ENCODE measurements at regions not wholly inside any gene's neighbourhood (a gene's known extent, or its start where the extent isn't known, plus 50 kb on each side); places are given as distances from the start of the nearest gene placed in this dataset.

GRCh38 chr2:195410074-195410671, 246.9 kb upstream of the SLC39A10 start:
- TF ChIP-seq CTCF (IDR thresholded peaks at IDR 0.05; ENCODE audit: insufficient read depth, low read length): no peak
- DNase-seq (ENCODE audit: low read depth): no peak
- H3K4me3 ChIP-seq (ENCODE audit: low read depth, low read length): no peak overlapping the region

DNA sequence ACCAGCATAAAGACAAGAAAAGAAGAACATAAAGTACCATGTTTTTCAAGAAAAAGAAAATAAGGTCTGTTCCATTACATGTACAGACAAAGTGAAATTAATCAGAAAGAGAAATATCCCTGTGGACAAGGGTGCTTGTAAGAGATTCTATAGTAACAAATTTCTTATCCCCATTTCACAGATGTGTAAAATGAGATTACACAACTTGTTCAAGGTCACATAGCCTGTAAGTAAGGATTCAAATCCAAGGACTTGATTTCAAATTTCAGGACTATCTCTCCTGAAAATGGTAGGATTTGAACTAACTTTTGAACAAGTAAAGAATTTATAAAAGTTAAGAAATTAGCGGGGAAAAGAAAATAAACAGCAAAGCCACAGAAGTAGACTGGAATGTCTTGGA, 248.2 kb upstream of the SLC39A10 start:
- TF ChIP-seq CTCF (IDR thresholded peaks at IDR 0.05; ENCODE audit: insufficient read depth, low read length): no peak
- DNase-seq (ENCODE audit: low read depth): no peak
- H3K4me3 ChIP-seq (ENCODE audit: low read depth, low read length): no peak overlapping the region

DNA sequence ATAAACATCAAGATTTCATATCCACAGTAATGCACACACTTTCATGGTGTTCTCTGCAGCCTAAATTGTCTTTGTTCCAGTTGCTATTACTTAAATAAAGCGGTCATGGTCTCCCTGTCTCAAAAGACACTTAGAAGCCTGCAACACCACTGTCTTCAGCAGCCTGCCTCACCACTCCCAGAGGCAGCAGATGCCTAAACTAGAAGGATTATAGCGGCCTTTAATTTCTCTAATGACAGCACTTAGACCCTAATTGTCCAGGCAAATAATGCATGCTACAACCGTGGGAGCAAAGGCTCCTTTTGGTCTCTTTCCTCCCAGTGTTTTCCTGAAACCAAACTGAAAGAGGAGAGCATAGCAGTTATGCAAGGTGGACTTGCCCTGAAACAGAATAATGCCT, 248.8 kb upstream of the SLC39A10 start:
- TF ChIP-seq CTCF (IDR thresholded peaks at IDR 0.05; ENCODE audit: insufficient read depth, low read length): no peak
- H3K4me3 ChIP-seq (ENCODE audit: low read depth, low read length): no peak overlapping the region
- no peak for DNase-seq (ENCODE audit: low read depth)

GRCh38 chr2:195407783-195408182, 249.2 kb upstream of the SLC39A10 start:
- no peak overlapping the region for H3K4me3 ChIP-seq (ENCODE audit: low read depth, low read length)
- DNase-seq (ENCODE audit: low read depth): peak; percentile 23
- TF ChIP-seq CTCF (IDR thresholded peaks at IDR 0.05; ENCODE audit: insufficient read depth, low read length): no peak

GRCh38 chr2:195406886-195407603, 250.0 kb upstream of the SLC39A10 start:
- no peak overlapping the region for H3K4me3 ChIP-seq (ENCODE audit: low read depth, low read length)
- DNase-seq (ENCODE audit: low read depth): no peak
- TF ChIP-seq CTCF (IDR thresholded peaks at IDR 0.05; ENCODE audit: insufficient read depth, low read length): no peak

DNA sequence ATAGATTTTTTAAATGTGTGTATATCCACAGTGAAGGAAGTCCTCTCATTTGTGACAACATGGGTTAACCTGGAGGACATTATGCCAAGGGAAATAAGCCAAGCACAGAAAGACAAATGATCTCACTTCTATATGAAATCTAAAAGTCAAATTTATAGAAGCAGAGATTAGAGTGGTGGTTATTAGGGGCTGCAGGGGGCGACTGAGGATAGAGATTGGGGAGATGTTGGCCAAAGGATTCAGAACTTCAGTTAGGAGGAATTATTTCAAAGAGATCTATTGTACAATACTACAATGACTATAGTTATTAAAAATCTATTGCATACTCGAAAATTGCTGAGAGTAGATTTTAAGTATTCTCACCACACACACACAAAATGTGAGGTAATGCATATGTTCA, 252.4 kb upstream of the SLC39A10 start:
- peak; percentile 24 for DNase-seq (ENCODE audit: low read depth)
- no peak overlapping the region for H3K4me3 ChIP-seq (ENCODE audit: low read depth, low read length)
- no peak for TF ChIP-seq CTCF (IDR thresholded peaks at IDR 0.05; ENCODE audit: insufficient read depth, low read length)

Measured in fibroblast of the aortic adventitia (primary cell).